Islet precursor cell (in vitro differentiated cells): ENCODE measurements at regions not wholly inside any gene's neighbourhood (a gene's known extent, or its start where the extent isn't known, plus 50 kb on each side); places are given as distances from the start of the nearest gene placed in this dataset.
A peak's percentile ranks its signal among the peaks of the same experiment; 100 is the strongest.
"Not testable (repeated sequence)": the region's sequence is repeated elsewhere in the genome, so short reads cannot be mapped to it uniquely, and the experiment has no call there.

Experiments used
- DNase-seq: peaks from one replicate; pipeline ENCODE4 v3.0.0-alpha.2; 2018

DNA sequence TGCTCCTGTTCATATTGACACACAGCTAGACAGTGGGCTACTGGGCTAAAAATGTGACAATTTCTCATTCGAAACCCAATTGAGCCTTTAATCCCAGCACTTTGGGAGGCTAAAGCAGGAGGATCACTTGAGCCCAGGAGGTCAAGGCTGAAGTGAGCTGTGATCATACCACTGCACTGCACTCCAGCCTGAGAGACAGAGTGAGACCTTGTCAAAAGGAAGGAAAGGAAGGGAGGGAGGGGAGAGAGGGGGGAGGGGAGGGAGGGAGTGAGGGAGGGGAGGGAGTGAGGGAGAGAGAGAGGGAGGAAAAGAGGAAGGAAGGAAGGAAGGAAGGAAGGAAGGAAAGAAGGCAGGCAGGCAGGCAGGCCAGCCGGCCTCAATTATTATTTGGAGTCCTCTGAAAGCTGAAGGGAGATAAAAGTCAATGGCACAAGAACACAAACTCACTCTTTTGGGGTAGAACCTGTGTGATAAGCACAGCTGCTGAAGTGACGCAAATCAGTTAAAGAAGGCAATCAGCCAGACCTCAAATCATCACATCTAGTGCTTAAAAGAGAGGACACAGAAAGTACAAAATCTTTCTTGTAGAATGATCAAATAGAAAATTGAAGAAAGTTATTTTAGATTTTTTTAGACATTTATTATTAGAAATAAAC lies 98.1 kb downstream of the CCDC71L start:
- DNase-seq, result no peak

DNA sequence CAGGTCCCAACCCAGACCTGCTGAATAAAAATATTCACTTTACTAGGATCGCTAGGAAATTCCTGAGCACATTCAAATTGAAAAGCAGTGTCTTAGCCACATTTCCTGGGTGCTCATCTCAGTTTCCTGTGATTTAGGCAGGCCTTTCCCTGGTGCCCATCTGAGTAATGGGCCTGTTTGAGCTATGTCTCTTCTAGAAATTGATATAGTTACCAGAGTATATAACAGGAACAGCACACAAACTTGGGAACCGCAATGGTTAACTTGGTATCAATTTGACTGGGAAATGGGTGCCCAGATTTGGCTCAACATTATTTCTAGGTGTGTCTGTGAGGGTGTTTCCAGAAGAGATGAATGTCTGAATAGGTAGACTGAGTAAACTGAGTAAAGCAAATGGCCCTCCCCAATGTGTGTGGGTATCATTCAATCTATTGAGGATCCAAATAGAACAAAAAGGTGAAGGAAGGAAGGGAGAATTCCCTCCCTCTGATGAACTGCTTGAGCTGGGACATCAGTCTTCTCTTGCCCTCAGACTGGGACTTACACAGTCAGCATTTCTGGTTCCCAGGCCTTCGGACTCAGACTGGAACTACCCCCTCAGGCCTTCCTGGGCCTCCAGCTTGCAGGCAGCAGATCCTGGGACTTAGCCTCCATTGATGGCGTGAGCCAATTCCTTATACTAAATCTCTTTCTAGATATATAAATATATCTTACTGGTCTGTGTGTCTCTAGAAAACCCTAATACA lies 99.1 kb downstream of the CCDC71L start:
- no peak for DNase-seq

DNA sequence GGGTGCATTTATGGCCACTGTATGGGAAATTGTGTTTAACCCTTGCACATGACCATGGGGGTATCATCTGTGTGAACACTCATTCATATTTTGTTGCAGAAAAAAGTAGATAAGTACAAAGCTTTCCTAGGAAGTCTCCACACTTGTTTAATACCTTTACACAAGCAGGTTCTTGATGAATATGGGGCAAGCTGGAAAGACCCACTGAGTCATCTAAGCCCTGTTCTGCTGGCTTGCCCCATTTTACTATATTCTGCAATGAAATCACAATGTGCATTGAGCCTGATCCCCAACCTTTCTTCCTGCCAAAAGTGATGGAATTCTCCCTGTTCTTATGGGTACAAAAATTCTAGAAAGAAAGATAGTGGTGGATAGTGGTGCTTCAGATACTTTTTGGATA lies 99.8 kb downstream of the CCDC71L start:
- DNase-seq, result no peak

DNA sequence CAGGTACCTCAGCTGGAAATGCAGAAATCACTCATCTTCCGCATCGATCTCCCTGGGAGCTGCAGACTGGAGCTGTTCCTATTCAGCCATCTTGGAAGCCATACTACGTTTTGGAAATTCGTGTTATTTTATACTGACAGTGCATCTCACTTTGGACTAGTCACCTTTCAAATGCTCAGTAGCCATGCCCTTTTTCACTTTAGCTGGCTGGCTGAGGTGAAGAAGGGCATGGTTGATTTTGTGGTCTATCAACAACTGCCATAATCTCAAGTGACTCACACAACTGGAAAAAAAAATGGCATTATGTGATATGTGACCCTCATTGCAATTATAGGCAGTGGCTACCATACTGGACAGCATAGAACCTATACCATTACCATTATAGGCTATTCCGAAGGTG lies 100.5 kb downstream of the CCDC71L start:
- no peak for DNase-seq

DNA sequence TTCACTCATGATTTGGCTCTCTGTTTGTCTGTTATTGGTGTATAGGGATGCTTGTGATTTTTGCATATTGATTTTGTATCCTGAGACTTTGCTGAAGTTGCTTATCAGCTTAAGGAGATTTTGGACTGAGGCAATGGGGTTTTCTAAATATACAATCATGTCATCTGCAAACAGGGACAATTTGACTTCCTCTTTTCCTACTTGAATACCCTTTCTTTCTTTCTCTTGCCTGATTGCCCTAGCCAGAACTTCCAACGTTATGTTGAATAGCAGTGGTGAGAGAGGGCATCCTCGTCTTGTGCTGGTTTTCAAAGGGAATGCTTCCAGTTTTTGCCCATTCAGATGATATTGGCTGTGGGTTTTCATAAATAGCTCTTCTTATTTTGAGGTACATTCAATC lies 104.7 kb downstream of the CCDC71L start:
- not testable (repeated sequence) for DNase-seq

DNA sequence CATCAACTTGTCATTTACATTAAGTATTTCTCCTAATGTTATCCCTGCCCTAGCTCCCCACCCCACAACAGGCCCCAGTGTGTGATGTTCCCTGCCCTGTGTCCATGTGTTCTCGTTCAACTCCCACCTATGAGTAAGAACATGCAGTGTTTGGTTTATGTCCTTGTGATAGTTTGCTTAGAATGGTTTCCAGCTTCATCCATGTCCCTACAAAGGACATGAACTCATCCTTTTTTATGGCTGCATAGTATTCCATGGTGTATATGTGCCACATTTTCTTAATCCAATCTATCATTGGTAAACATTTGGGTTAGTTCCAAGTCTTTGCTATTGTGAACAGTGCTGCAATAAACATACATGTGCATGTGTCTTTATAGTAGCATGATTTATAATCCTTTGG lies 106.3 kb downstream of the CCDC71L start:
- not testable (repeated sequence) for DNase-seq

DNA sequence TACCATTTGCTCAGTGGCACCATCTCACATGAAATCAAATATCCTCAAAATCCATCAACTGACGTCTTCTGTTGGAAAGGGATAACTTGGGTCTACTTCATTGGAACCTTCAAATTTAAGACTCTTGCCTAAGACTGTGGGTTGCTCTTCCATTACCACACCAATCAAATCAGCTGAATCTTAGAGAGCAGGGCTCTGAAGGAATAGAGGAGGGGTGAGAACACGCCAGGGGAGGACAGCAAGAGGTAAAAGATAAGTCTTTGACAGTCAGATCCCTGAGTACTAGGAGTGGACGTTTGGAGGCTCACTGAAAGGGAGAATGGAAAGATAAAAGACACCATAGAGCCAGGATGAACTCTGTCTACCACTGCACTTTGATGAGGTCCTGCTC lies 107.5 kb downstream of the CCDC71L start:
- no peak for DNase-seq

DNA sequence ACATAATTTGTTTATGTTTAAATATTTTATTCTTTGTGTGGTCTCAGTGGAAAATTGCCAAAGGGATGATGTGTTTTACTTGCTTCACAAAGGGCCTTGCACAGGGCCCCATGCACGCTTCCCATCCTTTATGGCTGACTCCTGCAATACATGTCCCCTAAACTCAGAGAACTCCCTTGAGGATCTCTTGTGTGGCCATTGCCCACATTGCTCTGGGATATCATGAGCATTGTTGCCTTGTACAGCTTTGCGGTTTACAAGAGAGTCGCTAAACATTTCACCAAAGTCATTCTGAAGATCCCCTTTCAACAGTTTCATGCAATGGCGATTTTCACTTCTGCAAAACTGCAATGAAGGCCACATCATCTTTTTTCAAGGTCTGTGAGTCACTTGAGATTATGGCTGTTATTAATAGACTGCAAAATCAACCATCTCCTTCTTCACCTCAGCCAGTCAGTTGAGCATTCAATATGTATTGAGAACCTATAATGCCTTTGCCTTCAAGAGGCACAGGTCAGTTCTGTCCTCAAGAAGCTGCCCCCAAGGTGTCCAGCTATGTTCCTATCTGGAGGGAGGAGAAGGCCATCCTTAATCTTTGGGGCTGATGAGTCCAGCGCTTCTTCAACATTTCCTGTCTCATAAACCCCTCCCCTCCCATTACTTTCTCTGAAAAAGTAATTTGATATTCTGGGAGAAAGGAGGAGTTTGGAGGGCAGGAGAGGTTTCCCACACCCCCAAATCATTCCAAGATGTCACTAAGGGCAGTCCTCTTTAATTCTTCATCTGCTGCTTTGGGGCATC lies 108.1 kb downstream of the CCDC71L start:
- DNase-seq, result no peak

DNA sequence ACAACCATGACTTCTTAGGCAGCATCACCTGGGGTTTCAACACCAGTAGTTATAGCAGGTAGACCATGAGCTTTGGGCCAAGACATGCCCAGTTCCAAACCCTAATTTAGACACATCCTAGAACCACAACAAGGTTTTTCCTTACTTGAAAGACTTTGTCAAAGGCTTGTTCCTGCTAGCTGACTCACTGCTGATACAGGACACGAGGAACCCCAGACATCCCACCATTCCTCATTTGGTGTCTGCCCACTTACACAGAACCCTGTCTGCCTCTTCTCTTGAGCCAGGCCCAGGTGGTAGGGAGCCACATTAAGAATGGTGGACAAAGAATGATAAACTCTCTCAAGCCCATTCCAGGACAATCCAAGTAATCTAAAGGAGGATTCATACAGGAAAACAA lies 109.0 kb downstream of the CCDC71L start:
- DNase-seq, result no peak

DNA sequence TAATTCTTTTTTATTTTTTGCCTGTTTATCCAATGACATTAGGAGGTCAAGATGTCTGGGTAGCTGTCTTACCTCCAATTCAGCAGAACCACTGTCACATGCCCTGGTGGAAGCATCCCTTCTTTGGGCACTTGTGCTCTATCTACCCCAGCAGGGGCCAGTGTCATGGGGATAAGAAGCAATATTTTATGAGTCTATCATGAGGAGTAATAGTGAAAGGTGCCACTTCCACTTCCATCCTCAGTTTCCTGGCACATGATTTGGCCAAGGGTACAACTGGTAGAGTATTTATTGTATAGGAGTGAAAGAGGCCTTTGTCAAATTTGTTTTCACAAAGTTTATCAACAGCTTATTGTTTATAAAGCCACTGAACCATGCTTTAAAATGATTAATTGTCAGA lies 112.5 kb downstream of the CCDC71L start:
- no peak for DNase-seq

DNA sequence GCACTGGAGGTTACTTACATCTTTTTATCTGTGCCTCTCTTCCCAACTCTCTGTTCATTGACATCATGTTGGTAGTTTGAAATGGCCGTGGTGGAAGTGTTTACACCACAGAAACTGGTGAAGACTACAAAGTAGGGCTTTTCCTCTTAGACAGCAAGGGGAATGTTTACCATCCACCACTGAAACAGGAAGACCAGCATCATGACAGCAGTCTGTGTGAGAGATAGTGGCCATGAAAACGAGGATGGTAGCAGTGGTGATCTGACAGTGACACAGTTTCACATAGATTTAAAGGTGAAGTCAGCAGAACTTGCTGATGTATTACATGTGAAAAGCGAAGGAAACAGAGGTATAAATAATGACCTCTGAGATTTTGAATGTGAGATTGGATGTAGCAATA lies 115.7 kb downstream of the CCDC71L start:
- DNase-seq, result no peak

DNA sequence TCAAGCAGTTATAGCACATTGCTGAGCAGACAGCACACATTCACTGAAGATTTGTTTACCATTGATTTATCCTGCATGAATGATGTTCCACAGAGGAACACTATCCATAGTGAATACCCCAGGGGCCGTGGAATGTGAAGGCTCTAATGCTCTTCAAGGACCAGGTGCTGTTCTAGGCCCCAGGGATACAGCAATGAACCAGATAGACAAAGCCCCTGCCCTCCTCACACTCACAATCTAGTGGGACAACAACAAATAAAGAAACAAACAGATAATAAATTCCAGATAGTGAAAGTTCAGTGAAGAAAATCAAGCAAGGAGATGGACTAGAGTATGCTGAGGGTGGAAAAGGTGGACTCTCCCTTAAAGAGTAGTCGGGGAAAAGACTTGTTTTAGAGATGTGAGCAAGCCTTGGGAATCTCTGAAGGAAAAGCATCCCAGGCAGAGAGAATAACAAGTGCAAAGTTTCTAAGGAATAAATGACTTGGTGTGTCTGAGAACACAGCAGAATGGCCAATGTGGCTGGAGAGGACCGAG lies 117.7 kb downstream of the CCDC71L start:
- no peak for DNase-seq

DNA sequence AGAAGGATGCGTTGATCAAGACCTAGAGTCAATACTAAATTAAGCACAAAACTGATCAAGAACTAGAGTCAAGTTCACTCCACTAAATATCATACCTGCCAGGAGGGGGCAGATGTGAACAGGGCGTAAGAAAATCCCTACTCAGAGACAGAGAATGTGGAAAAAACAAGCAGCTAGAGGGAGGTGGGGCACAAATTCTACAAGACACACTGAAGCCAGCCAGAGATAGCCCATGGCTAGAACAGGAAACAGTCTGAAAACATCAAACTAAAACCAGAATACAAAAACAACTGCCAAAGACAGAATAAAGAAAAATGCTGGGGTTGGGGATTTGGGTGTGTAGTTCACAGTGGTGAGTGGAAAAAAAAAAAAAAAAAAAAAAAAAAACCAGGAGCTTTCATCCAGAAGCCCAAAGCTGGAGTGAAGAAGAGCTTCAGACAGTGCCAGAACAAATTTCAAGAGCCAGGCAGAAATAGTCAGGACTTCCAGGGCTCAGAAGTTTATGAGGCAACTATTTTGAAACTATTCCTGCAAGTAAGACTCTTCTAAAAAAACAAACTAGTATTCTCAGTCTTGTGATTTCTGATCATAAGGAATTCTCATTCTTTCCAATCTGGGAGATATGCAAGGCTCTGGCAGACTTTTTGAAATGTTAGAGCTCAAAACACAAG lies 118.3 kb downstream of the CCDC71L start:
- DNase-seq, result peak; percentile 83

DNA sequence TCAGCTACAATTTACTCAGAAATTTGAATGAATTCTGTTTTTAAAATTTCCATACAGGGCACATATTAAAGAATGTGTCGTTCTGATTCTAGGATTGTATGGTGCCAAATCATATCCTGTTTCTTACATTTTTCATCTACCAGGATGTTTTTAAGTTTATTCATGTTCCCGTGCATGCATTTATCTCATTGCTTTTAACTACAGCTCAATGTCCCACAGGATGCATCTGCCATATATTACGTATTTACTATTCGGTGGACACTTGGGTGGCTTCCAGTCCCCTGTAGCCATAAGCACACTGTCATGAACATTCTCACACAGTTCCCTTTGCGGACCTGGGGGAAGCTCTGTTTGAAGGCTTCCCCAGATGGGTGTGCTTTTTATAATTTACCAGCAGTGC lies 122.3 kb downstream of the CCDC71L start:
- no peak for DNase-seq

DNA sequence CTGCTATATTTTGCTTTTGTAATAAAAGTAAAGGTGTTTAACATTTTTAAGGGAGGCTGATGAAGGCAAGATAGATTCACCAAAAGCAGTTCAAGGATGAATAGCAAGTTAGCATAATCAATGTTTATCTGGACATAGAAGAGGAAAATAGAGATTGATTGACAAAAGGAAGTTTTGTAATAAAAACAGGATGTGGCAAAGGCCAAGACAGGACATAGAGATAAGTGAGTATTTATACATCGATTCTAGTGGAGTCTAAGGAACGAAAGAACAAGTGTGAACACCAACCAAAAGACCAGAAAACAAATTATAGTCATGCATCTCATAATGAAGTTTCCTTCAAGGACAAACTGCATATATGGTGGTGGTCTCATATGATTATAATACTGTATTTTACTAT lies 123.8 kb downstream of the CCDC71L start:
- no peak for DNase-seq

DNA sequence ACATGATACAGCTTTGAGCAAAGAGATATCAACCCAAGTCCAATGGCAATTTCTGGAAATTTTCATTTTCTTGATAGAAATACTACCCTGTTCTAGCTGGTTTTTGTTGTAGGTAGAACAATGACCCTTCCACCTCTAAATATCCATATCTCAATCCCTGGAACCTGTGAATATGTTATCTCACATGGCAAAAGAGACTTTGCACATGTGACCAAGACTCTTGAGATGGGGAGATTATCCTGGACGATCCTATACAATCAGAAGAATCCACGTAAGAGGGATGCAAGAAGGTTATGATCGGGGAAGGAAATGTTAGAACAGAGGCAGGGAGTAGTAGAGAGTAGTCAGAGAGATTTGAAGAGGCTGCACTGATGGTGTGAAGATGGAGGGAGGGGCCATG lies 124.9 kb downstream of the CCDC71L start:
- no peak for DNase-seq

DNA sequence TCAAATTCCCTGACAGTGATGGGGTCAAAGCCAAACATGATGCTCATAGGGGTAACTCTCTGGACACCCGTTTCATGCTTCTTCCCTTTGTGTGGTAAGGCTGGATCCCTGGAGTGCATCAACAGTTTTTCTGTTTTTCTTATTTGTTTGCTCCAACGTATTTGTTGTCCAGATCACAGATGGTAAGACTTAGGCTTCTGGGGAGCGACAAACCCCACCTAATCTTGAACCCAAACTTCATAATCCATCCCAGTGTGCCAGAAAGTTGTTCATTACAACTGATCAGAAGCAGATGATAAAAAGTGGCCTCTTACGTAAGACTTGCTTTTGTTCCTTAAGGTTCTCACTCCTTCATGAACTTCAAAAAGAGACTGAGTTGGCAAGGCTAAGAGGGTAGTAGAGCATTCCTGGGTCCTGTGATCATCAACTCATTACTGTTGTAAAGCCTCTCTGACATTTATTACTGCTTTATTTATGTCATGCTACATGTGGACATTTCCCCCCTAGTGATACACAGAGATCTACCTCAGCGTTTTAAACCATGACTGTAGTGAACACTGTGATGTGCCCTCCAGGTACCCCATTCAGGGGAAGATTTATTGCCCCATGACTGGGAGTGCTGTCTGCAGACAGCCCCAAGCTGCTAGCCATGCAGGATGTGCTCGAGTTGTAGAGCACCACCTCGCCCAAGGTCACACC lies 125.6 kb downstream of the CCDC71L start:
- no peak for DNase-seq

DNA sequence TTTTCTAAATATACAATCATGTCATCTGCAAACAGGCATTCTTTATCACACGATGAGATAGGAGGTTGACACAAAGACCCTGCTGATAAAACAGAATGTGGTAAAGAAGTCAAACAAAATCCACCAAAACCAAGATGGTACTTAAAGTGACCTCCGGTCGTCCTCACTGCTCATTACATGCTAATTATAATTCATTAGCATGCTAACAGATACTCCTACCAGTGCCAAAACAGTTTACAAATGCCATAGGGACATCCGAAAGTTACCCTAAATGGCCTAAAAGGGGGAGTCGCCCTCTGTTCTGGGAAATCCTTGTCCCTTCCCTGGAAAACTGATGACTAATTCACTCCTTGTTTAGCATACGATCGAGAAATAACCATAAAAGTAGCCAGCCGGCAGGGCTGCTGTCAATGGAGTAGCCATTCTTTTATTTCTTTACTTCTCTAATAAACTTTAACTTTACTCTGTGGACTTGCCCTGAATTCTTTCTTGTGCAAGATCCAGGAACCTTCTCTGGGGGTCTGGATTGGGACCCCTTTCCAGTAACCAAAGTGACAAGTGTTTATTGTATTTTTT lies 126.6 kb downstream of the CCDC71L start:
- DNase-seq, result no peak

DNA sequence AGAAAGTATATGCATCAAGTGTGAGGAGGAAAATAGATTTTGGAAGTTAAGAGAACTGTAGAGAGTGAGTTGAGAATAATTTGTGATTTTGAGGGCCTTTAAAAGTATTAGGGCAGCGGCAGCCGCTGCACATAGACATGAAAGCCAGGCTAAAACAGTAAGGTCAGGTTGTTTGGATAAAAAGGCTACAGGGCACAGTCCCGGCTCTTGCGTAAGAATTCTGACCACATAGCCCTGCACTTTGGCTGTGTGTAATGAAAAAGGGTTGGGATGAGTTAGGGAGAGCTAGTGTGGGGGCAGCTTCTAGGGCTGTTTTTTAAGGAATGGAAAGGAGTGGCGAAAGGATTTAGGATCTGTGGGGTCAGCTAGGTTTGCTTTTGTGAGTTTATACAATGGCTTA lies 130.8 kb downstream of the CCDC71L start:
- not testable (repeated sequence) for DNase-seq

DNA sequence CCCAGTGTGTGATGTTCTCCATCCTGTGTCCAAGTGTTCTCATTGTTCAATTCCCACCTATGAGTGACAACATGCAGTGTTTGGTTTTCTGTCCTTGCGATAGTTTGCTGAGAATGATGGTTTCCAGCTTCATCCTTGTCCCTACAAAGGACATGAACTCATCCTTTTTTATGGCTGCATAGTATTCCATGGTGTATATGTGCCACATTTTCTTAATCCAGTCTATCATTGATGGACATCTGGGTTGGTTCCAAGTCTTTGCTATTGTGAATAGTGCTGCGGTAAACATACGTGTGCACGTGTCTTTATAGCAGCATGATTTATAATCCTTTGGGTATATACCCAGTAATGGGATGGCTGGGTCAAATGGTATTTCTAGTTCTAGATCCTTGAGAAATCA lies 134.3 kb downstream of the CCDC71L start:
- not testable (repeated sequence) for DNase-seq

DNA sequence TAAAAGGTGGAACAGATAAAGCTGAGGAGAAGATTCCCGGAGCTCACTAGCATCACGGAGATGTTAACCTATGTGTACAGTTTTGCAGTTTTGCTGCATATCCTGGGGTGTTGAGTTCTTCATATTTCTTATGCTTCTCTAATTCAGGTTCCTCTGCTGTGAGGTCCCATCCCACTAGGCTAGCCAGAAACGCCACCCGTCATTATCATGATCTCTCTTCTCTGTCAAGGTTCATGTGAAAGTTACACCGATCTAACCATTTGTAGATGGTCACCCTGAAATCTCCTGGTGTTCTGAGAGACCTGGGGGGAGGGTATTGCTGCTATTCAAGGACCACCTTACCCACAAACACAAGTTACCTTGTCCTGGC lies 136.3 kb downstream of the CCDC71L start:
- no peak for DNase-seq

DNA sequence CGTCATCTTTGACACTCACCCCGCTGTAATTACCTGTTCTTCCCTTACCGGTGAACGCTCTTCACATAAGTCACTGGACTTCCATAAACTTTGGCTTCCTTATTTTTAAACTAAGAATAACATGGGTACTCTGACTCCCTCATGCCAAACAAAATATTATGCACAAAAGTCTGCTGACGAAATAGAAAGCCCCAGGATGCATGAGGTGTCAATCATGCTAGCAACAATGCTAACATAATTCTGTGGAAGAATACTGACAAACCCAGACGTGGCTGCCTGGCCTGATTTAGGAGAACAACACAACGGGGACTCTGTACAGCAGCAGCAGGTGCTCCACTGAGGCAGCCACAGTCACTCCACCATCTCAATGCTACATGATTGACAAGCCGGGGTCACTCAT lies 137.5 kb downstream of the CCDC71L start:
- DNase-seq, result no peak
